SH-SY5Y (cell line): ENCODE measurements at regions not wholly inside any gene's neighbourhood (a gene's known extent, or its start where the extent isn't known, plus 50 kb on each side); places are given as distances from the start of the nearest gene placed in this dataset.

Experiments
- GATA2 ChIP-seq: IDR thresholded peaks from 2 replicates; pipeline ENCODE4 v1.6.1; 2011; ENCODE audit warnings: mild to moderate bottlenecking, low read depth, low read length
- GATA3 ChIP-seq: IDR thresholded peaks from 2 replicates; pipeline ENCODE4 v1.6.1; 2011; ENCODE audit warnings: low read depth, mild to moderate bottlenecking, low read length, moderate library complexity

GRCh38 chr4:119858176-119858575, 208.5 kb downstream of the MAD2L1 start:
- no peak for TF ChIP-seq GATA2
- TF ChIP-seq GATA3: no peak
